Thymus (tissue), 11 donors: ENCODE measurements at regions not wholly inside any gene's neighbourhood (a gene's known extent, or its start where the extent isn't known, plus 50 kb on each side); places are given as distances from the start of the nearest gene placed in this dataset.

ENCODE experiments used
- DNase-seq, 9 donors: peaks; one replicate each; pipeline ENCODE4 v3.0.0-alpha.2; 2013; ENCODE audit warnings: low spot score in 9 of 9, low read depth in 6 of 9, missing footprints in 1 of 9
- H3K27ac ChIP-seq, 2 donors: one replicate each; pipeline ENCODE4 v1.5.1; 2013; ENCODE audit warnings: control low read depth in 1 of 2, low read depth in 1 of 2, low read length in 1 of 2, mild to moderate bottlenecking in 1 of 2, moderate library complexity in 1 of 2
- H3K27me3 ChIP-seq, 2 donors: one replicate each; pipeline ENCODE4 v1.5.1; 2013; ENCODE audit warnings: low read length in 1 of 2; ENCODE audit not compliant: control insufficient read depth in 2 of 2, insufficient read depth in 1 of 2
- H3K36me3 ChIP-seq, 2 donors: one replicate each; pipeline ENCODE4 v1.5.1; 2013; ENCODE audit warnings: low read length in 1 of 2, mild to moderate bottlenecking in 1 of 2, moderate library complexity in 1 of 2; ENCODE audit not compliant: control insufficient read depth in 2 of 2, insufficient read depth in 2 of 2
- H3K4me1 ChIP-seq, 2 donors: one replicate each; pipeline ENCODE4 v1.5.1; 2013; ENCODE audit warnings: low read length in 2 of 2; ENCODE audit not compliant: control insufficient read depth in 2 of 2, insufficient read depth in 2 of 2
- H3K4me3 ChIP-seq, 2 donors: one replicate each; pipeline ENCODE4 v1.5.1; 2013; ENCODE audit warnings: low read length in 2 of 2, control low read depth in 1 of 2, mild to moderate bottlenecking in 1 of 2
- H3K9me3 ChIP-seq, 2 donors: one replicate each; pipeline ENCODE4 v1.5.1; 2013; ENCODE audit warnings: low read length in 1 of 2, mild to moderate bottlenecking in 1 of 2; ENCODE audit not compliant: control insufficient read depth in 2 of 2, insufficient read depth in 1 of 2
- WGBS: extraction: QIAGEN DNeasy Blood & Tissue Kit; methylation state at CpG from one replicate; pipeline ENCODE4 v1.1.7; 2013; 5-methylcytosine and 5-hydroxymethylcytosine counted together
- donor health status: healthy.

GRCh38 chr13:73479856-73480255 is 421.1 kb downstream of the KLF5 start:
- WGBS = 95% methylated on average over 1 of the region's 1 CpG
- DNase-seq = no peak
- Histone ChIP-seq H3K4me1 (no peaks in the 10 kb centered on the region), H3K27me3 (no peaks in the 10 kb centered on the region), H3K9me3 (no peaks in the 10 kb centered on the region), H3K4me3 (no peak overlapping the region), H3K27ac (no peak overlapping the region), H3K36me3 (no peaks in the 10 kb centered on the region)

GRCh38 chr13:73479351-73479750 is 420.5 kb downstream of the KLF5 start:
- H3K27ac ChIP-seq = no peak overlapping the region
- 97% methylated on average over 1 of the region's 1 CpG for WGBS
- H3K36me3 ChIP-seq = no peaks in the 10 kb centered on the region
- H3K9me3 ChIP-seq = no peaks in the 10 kb centered on the region
- H3K4me3 ChIP-seq = no peak overlapping the region
- no peak for DNase-seq
- H3K27me3 ChIP-seq = no peaks in the 10 kb centered on the region
- H3K4me1 ChIP-seq = no peaks in the 10 kb centered on the region

GRCh38 chr13:73477441-73477840 is 418.6 kb downstream of the KLF5 start:
- no peaks in the 10 kb centered on the region for H3K36me3 ChIP-seq
- WGBS = 97% methylated on average over 3 of the region's 3 CpGs

GRCh38 chr13:73473016-73473415 is 414.2 kb downstream of the KLF5 start:
- H3K27me3 ChIP-seq = no peaks in the 10 kb centered on the region
- no peak for DNase-seq
- no peaks in the 10 kb centered on the region for H3K9me3 ChIP-seq
- H3K36me3 ChIP-seq = no peaks in the 10 kb centered on the region
- H3K4me3 ChIP-seq = no peak overlapping the region
- WGBS = 76% methylated on average over 2 of the region's 2 CpGs
- no peaks in the 10 kb centered on the region for H3K4me1 ChIP-seq
- no peak overlapping the region for H3K27ac ChIP-seq

More at GRCh38 chr13:73477441-73477840, 418.6 kb downstream of the KLF5 start:
- Histone ChIP-seq H3K4me3 (no peak overlapping the region), H3K27ac (no peak overlapping the region), H3K9me3 (no peaks in the 10 kb centered on the region), H3K4me1 (no peaks in the 10 kb centered on the region), H3K27me3 (no peaks in the 10 kb centered on the region)
- no peak for DNase-seq

GRCh38 chr13:73467125-73467524 is 408.3 kb downstream of the KLF5 start:
- Histone ChIP-seq H3K4me3 (no peak overlapping the region), H3K36me3 (no peaks in the 10 kb centered on the region), H3K4me1 (no peaks in the 10 kb centered on the region), H3K9me3 (no peaks in the 10 kb centered on the region), H3K27me3 (no peaks in the 10 kb centered on the region), H3K27ac (no peak overlapping the region)
- no peak for DNase-seq
- WGBS = 92% methylated on average over 2 of the region's 2 CpGs

GRCh38 chr13:73466561-73466960 is 407.8 kb downstream of the KLF5 start:
- 96% methylated on average over 4 of the region's 4 CpGs for WGBS
- Histone ChIP-seq H3K4me3 (no peak overlapping the region), H3K9me3 (no peaks in the 10 kb centered on the region), H3K36me3 (no peaks in the 10 kb centered on the region), H3K27ac (no peak overlapping the region), H3K27me3 (no peaks in the 10 kb centered on the region), H3K4me1 (no peaks in the 10 kb centered on the region)
- DNase-seq = no peak

- Histone ChIP-seq H3K4me3 (no peak overlapping the region), H3K27me3 (no peaks in the 10 kb centered on the region), H3K9me3 (no peaks in the 10 kb centered on the region), H3K36me3 (no peaks in the 10 kb centered on the region), H3K4me1 (no peaks in the 10 kb centered on the region), H3K27ac (no peak overlapping the region)
- DNase-seq = no peak
- WGBS = 54% methylated on average over 3 of the region's 3 CpGs
Measured at GRCh38 chr13:73465617-73465971, 406.8 kb downstream of the KLF5 start.

- Histone ChIP-seq H3K4me3 (no peak overlapping the region), H3K9me3 (no peaks in the 10 kb centered on the region), H3K27me3 (no peaks in the 10 kb centered on the region), H3K4me1 (no peaks in the 10 kb centered on the region), H3K27ac (no peak overlapping the region), H3K36me3 (no peaks in the 10 kb centered on the region)
- 74% methylated on average over 5 of the region's 5 CpGs for WGBS
- no peak for DNase-seq
Measured at GRCh38 chr13:73464758-73465616, 406.2 kb downstream of the KLF5 start.

GRCh38 chr13:73462241-73462640 is 403.4 kb downstream of the KLF5 start:
- Histone ChIP-seq H3K27me3 (no peaks in the 10 kb centered on the region), H3K4me1 (no peaks in the 10 kb centered on the region), H3K4me3 (no peak overlapping the region), H3K36me3 (no peaks in the 10 kb centered on the region), H3K9me3 (no peaks in the 10 kb centered on the region), H3K27ac (no peak overlapping the region)
- 94% methylated on average over 4 of the region's 4 CpGs for WGBS
- DNase-seq = no peak
